ENCODE measurements at regions not wholly inside any gene's neighbourhood (a gene's known extent, or its start where the extent isn't known, plus 50 kb on each side); places are given as distances from the start of the nearest gene placed in this dataset.

DNA sequence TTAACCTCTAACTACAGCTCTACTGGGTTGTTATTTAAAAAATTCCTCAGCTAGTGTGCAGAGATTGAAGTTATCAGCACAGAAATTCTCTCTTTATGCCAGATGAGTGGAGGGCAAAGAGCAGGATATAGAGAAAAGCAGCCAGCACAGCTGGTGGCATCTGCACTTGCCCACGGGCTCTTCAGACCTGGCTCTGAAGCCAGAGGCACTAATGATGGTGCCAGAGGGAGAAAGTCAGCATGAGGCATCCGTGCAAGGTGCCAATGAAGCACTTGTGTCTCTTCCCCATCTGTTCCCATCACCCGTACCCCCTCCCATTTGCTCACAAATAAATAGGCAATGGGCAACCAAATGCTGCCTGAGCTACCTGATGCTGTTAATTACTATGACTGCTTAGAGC is 138.9 kb downstream of the OLFM4 start:
- H3K18ac ChIP-seq (ENCODE audit: low read depth in 1 of 2, low read length in 2 of 2): no peak overlapping the region
- H2BK15ac ChIP-seq (ENCODE audit: low read depth, poor library complexity, severe bottlenecking): no peak overlapping the region
- no peak overlapping the region for H3K27ac ChIP-seq (ENCODE audit: low read length, poor library complexity, severe bottlenecking)
- H3K14ac ChIP-seq (ENCODE audit: low read length in 2 of 2): no peak overlapping the region
- no peaks in the 10 kb centered on the region for H3K79me1 ChIP-seq (replicated peaks; ENCODE audit: low read length, poor library complexity, severe bottlenecking)
- H3K23ac ChIP-seq (ENCODE audit: low read length in 2 of 2): no peak overlapping the region
- WGBS: 61% methylated on average over 3 of the region's 3 CpGs
- no peak overlapping the region for H2BK120ac ChIP-seq (ENCODE audit: low read depth, low read length)
- no peaks in the 10 kb centered on the region for H3K4me1 ChIP-seq (ENCODE audit: control insufficient read depth, insufficient read depth, low read depth, low read length)
- no peak overlapping the region for H3K4me3 ChIP-seq (ENCODE audit: insufficient read depth in 1 of 2, low read depth in 1 of 2, low read length in 2 of 2)
- no peaks in the 10 kb centered on the region for H3K9me3 ChIP-seq (ENCODE audit: control insufficient read depth, low read length)
- H3K9ac ChIP-seq (ENCODE audit: low read length): no peak overlapping the region
- no peak overlapping the region for H4K91ac ChIP-seq (ENCODE audit: low read length)
- no peaks in the 10 kb centered on the region for H3K27me3 ChIP-seq (ENCODE audit: control insufficient read depth in 1 of 2, insufficient read depth in 1 of 2, low read length in 2 of 2)
- H3K4ac ChIP-seq (ENCODE audit: low read depth in 1 of 2, low read length in 2 of 2): no peak overlapping the region
- H2AK5ac ChIP-seq (ENCODE audit: low read length, severe bottlenecking): no peak overlapping the region
- H2BK5ac ChIP-seq (ENCODE audit: low read depth, low read length, poor library complexity, severe bottlenecking): no peak overlapping the region
- no peak for DNase-seq
- no peak overlapping the region for H2AFZ ChIP-seq (ENCODE audit: low read depth, low read length)
- no peaks in the 10 kb centered on the region for H3K36me3 ChIP-seq (ENCODE audit: control insufficient read depth in 1 of 2, insufficient read depth in 2 of 2, low read depth in 1 of 2, low read length in 2 of 2)
- no peak overlapping the region for H3K4me2 ChIP-seq (ENCODE audit: low read length, poor library complexity, severe bottlenecking)
- H4K8ac ChIP-seq (ENCODE audit: low read length): no peak overlapping the region
- H2BK12ac ChIP-seq (ENCODE audit: low read length in 2 of 2): no peak overlapping the region

DNA sequence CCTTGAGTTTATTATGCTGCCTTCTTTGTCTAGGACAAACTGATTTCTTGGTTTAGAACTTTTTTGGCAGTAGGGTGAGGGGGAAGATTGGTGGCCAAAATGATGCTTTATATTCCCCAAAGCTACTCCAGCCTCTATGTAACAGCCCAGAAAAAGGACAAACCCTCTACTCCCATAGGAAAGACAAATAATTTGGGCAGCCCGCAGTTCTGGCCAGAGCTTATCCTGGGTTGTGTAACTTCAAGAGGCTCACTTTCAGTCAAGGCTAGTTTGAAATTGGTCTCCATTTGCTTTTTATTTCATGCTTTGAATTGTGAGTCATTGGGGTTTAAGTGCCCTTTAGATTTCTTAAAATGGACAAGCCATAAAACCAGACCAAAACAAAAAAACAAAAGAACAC is 142.3 kb downstream of the OLFM4 start:
- H2BK12ac ChIP-seq (ENCODE audit: low read length in 2 of 2): no peak overlapping the region
- H2AFZ ChIP-seq (ENCODE audit: low read depth, low read length): no peak overlapping the region
- H4K91ac ChIP-seq (ENCODE audit: low read length): no peak overlapping the region
- H3K4ac ChIP-seq (ENCODE audit: low read depth in 1 of 2, low read length in 2 of 2): no peak overlapping the region
- no peak overlapping the region for H3K4me3 ChIP-seq (ENCODE audit: insufficient read depth in 1 of 2, low read depth in 1 of 2, low read length in 2 of 2)
- H3K27me3 ChIP-seq (ENCODE audit: control insufficient read depth in 1 of 2, insufficient read depth in 1 of 2, low read length in 2 of 2): no peaks in the 10 kb centered on the region
- no peaks in the 10 kb centered on the region for H3K4me1 ChIP-seq (ENCODE audit: control insufficient read depth, insufficient read depth, low read depth, low read length)
- H4K8ac ChIP-seq (ENCODE audit: low read length): no peak overlapping the region
- H2AK5ac ChIP-seq (ENCODE audit: low read length, severe bottlenecking): no peak overlapping the region
- no peak overlapping the region for H3K23ac ChIP-seq (ENCODE audit: low read length in 2 of 2)
- no peaks in the 10 kb centered on the region for H3K9me3 ChIP-seq (ENCODE audit: control insufficient read depth, low read length)
- no peaks in the 10 kb centered on the region for H3K79me1 ChIP-seq (replicated peaks; ENCODE audit: low read length, poor library complexity, severe bottlenecking)
- no peak overlapping the region for H3K18ac ChIP-seq (ENCODE audit: low read depth in 1 of 2, low read length in 2 of 2)
- H3K36me3 ChIP-seq (ENCODE audit: control insufficient read depth in 1 of 2, insufficient read depth in 2 of 2, low read depth in 1 of 2, low read length in 2 of 2): no peaks in the 10 kb centered on the region
- H2BK120ac ChIP-seq (ENCODE audit: low read depth, low read length): no peak overlapping the region
- peak overlapping the region; percentile 3 for H3K9ac ChIP-seq (ENCODE audit: low read length)
- H2BK15ac ChIP-seq (ENCODE audit: low read depth, poor library complexity, severe bottlenecking): no peak overlapping the region
- no peak overlapping the region for H3K27ac ChIP-seq (ENCODE audit: low read length, poor library complexity, severe bottlenecking)
- H3K4me2 ChIP-seq (ENCODE audit: low read length, poor library complexity, severe bottlenecking): no peak overlapping the region
- H2BK5ac ChIP-seq (ENCODE audit: low read depth, low read length, poor library complexity, severe bottlenecking): no peak overlapping the region
- WGBS: 78% methylated on average over 1 of the region's 1 CpG
- no peak overlapping the region for H3K14ac ChIP-seq (ENCODE audit: low read length in 2 of 2)
- DNase-seq: no peak

DNA sequence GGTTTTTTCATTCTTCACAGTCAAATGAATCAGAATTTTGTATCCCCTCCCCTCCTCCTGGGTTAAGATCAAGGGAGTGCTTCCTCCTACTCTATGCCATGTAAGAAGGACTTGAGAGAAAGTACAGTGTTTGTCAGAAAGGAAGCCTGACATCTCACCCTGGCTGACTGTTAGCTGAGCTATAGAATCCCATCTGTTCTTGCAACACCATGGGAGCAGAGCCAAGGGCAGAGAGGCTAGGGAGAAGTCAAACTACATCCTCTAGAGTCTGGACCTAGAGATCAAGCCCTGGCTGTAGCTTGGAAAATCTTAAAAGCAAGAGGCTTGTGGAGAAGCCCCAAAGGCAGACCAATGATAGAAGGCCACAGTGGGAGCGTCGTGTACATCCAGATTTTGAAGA is 145.9 kb downstream of the OLFM4 start:
- no peaks in the 10 kb centered on the region for H3K36me3 ChIP-seq (ENCODE audit: control insufficient read depth in 1 of 2, insufficient read depth in 2 of 2, low read depth in 1 of 2, low read length in 2 of 2)
- no peaks in the 10 kb centered on the region for H3K79me1 ChIP-seq (replicated peaks; ENCODE audit: low read length, poor library complexity, severe bottlenecking)
- H2AK5ac ChIP-seq (ENCODE audit: low read length, severe bottlenecking): no peak overlapping the region
- H2BK15ac ChIP-seq (ENCODE audit: low read depth, poor library complexity, severe bottlenecking): no peak overlapping the region
- H3K14ac ChIP-seq (ENCODE audit: low read length in 2 of 2): no peak overlapping the region
- no peak overlapping the region for H3K4ac ChIP-seq (ENCODE audit: low read depth in 1 of 2, low read length in 2 of 2)
- no peak overlapping the region for H2BK5ac ChIP-seq (ENCODE audit: low read depth, low read length, poor library complexity, severe bottlenecking)
- WGBS: 79% methylated on average over 2 of the region's 2 CpGs
- H3K4me1 ChIP-seq (ENCODE audit: control insufficient read depth, insufficient read depth, low read depth, low read length): no peaks in the 10 kb centered on the region
- no peak overlapping the region for H3K9ac ChIP-seq (ENCODE audit: low read length)
- no peak overlapping the region for H4K91ac ChIP-seq (ENCODE audit: low read length)
- H2BK12ac ChIP-seq (ENCODE audit: low read length in 2 of 2): no peak overlapping the region
- no peaks in the 10 kb centered on the region for H3K27me3 ChIP-seq (ENCODE audit: control insufficient read depth in 1 of 2, insufficient read depth in 1 of 2, low read length in 2 of 2)
- no peak overlapping the region for H2AFZ ChIP-seq (ENCODE audit: low read depth, low read length)
- no peak for DNase-seq
- no peak overlapping the region for H3K18ac ChIP-seq (ENCODE audit: low read depth in 1 of 2, low read length in 2 of 2)
- no peak overlapping the region for H2BK120ac ChIP-seq (ENCODE audit: low read depth, low read length)
- H3K23ac ChIP-seq (ENCODE audit: low read length in 2 of 2): no peak overlapping the region
- no peak overlapping the region for H3K4me2 ChIP-seq (ENCODE audit: low read length, poor library complexity, severe bottlenecking)
- H4K8ac ChIP-seq (ENCODE audit: low read length): no peak overlapping the region
- H3K27ac ChIP-seq (ENCODE audit: low read length, poor library complexity, severe bottlenecking): no peak overlapping the region
- H3K9me3 ChIP-seq (ENCODE audit: control insufficient read depth, low read length): no peaks in the 10 kb centered on the region
- no peak overlapping the region for H3K4me3 ChIP-seq (ENCODE audit: insufficient read depth in 1 of 2, low read depth in 1 of 2, low read length in 2 of 2)

DNA sequence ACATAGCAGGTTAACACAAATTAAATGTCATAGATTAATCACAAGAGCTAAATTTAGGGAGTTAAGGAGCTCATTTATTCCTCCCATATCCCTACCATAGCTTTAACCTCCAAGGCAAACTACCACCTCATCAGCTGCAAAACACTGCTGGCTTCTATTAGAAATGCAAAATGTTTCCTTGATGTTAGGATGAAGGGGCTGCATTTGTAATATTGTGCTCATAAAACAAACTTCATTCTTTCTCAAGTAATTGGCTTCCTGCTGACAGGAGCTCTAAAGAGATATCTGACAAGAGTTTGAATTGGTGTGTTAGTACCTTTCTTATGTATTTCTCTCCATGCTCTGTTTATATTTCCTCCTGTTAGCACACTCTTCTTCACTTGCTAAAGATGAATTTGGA is 152.1 kb downstream of the OLFM4 start:
- no peak overlapping the region for H3K14ac ChIP-seq (ENCODE audit: low read length in 2 of 2)
- H2BK15ac ChIP-seq (ENCODE audit: low read depth, poor library complexity, severe bottlenecking): no peak overlapping the region
- no peak overlapping the region for H3K4me2 ChIP-seq (ENCODE audit: low read length, poor library complexity, severe bottlenecking)
- H2BK120ac ChIP-seq (ENCODE audit: low read depth, low read length): no peak overlapping the region
- no peaks in the 10 kb centered on the region for H3K36me3 ChIP-seq (ENCODE audit: control insufficient read depth in 1 of 2, insufficient read depth in 2 of 2, low read depth in 1 of 2, low read length in 2 of 2)
- DNase-seq: no peak
- no peak overlapping the region for H2BK5ac ChIP-seq (ENCODE audit: low read depth, low read length, poor library complexity, severe bottlenecking)
- no peak overlapping the region for H3K4me3 ChIP-seq (ENCODE audit: insufficient read depth in 1 of 2, low read depth in 1 of 2, low read length in 2 of 2)
- H3K18ac ChIP-seq (ENCODE audit: low read depth in 1 of 2, low read length in 2 of 2): no peak overlapping the region
- H3K9me3 ChIP-seq (ENCODE audit: control insufficient read depth, low read length): no peaks in the 10 kb centered on the region
- H2BK12ac ChIP-seq (ENCODE audit: low read length in 2 of 2): no peak overlapping the region
- H3K27me3 ChIP-seq (ENCODE audit: control insufficient read depth in 1 of 2, insufficient read depth in 1 of 2, low read length in 2 of 2): no peaks in the 10 kb centered on the region
- H2AK5ac ChIP-seq (ENCODE audit: low read length, severe bottlenecking): no peak overlapping the region
- H3K79me1 ChIP-seq (replicated peaks; ENCODE audit: low read length, poor library complexity, severe bottlenecking): no peaks in the 10 kb centered on the region
- no peak overlapping the region for H3K4ac ChIP-seq (ENCODE audit: low read depth in 1 of 2, low read length in 2 of 2)
- H3K4me1 ChIP-seq (ENCODE audit: control insufficient read depth, insufficient read depth, low read depth, low read length): no peaks in the 10 kb centered on the region
- no peak overlapping the region for H4K91ac ChIP-seq (ENCODE audit: low read length)
- H3K27ac ChIP-seq (ENCODE audit: low read length, poor library complexity, severe bottlenecking): no peak overlapping the region
- H3K9ac ChIP-seq (ENCODE audit: low read length): no peak overlapping the region
- H3K23ac ChIP-seq (ENCODE audit: low read length in 2 of 2): no peak overlapping the region
- no peak overlapping the region for H4K8ac ChIP-seq (ENCODE audit: low read length)
- H2AFZ ChIP-seq (ENCODE audit: low read depth, low read length): no peak overlapping the region

Measured in mesenchymal stem cell (in vitro differentiated cells and primary cell).